Spleen (tissue), 7 donors: ENCODE measurements at regions not wholly inside any gene's neighbourhood (a gene's known extent, or its start where the extent isn't known, plus 50 kb on each side); places are given as distances from the start of the nearest gene placed in this dataset.

ENCODE experiments used
- CTCF ChIP-seq, 11 experiments: fragments of 200-600 bp in 7 of 11; fragments of 450-650 bp in 4 of 11; sonication (generic) in 4 of 11; IDR thresholded peaks in 8 of 11; conservative IDR thresholded peaks in 3 of 11; 1 replicate in 7 of 11; 2 replicates in 4 of 11; pipeline versions ENCODE4 v1.4.0 to v1.8.0; 2016 to 2021; ENCODE audit warnings: antibody characterized with exemption in 11 of 11, inconsistent platforms in 4 of 11, mild to moderate bottlenecking in 1 of 11
- POLR2A ChIP-seq, 3 donors: fragments of 450-650 bp; IDR thresholded peaks; one replicate each; pipeline ENCODE4 v1.5.1; 2017; ENCODE audit warnings: antibody characterized with exemption in 3 of 3, mild to moderate bottlenecking in 1 of 3
- POLR2AphosphoS5 ChIP-seq, 3 donors: sonication (generic); formaldehyde crosslinking; IDR thresholded peaks; one replicate each; pipeline ENCODE4 v1.5.1; 2017; ENCODE audit warnings: antibody characterized with exemption in 3 of 3
- donor health status: DM: no; HTN: no; CAD: no; lungs with moderate emphysema.
- donor health status: DM: no; HTN: no; CAD: no.
- donor health status: DM: no; HTN: no; CAD: no.

GRCh38 chr14:73784988-73785313 lies 66.7 kb upstream of the PTGR2 start:
- TF ChIP-seq CTCF (IDR thresholded peaks at IDR 0.05 in 8 of 11, conservative IDR thresholded peaks at IDR 0.05 in 3 of 11) (no peak), POLR2A (IDR thresholded peaks at IDR 0.05) (no peak), POLR2AphosphoS5 (IDR thresholded peaks at IDR 0.05) (no peak)
